GM23338 (cell line): ENCODE measurements at regions not wholly inside any gene's neighbourhood (a gene's known extent, or its start where the extent isn't known, plus 50 kb on each side); places are given as distances from the start of the nearest gene placed in this dataset.

ENCODE experiments used
- ATAC-seq: fragments of 200-7000 bp; cut with Tn5 transposase; 3 replicates; pipeline ENCODE4 v1.9.1; 2020
- DNase-seq: peaks from one replicate; pipeline ENCODE4 v3.0.0-alpha.2; 2015; ENCODE audit warnings: low spot score
- H2AFZ ChIP-seq: fragments of 200-600 bp; sonication (generic); 2 replicates; pipeline ENCODE4 v1.8.0; 2016; ENCODE audit warnings: antibody characterized with exemption, mild to moderate bottlenecking, moderate library complexity
- H3F3A ChIP-seq: fragments of 200-600 bp; sonication (generic); replicated peaks from 2 replicates; pipeline ENCODE4 v1.8.0; 2017; ENCODE audit warnings: antibody characterized with exemption, mixed run types, low read depth
- H3K27ac ChIP-seq: fragments of 200-600 bp; sonication (generic); 2 replicates; pipeline ENCODE4 v1.6.1; 2016; ENCODE audit warnings: low read depth
- H3K27me3 ChIP-seq: fragments of 200-600 bp; sonication (generic); 2 replicates; pipeline ENCODE4 v1.8.0; 2016; ENCODE audit warnings: mild to moderate bottlenecking, mixed run types, moderate library complexity; ENCODE audit not compliant: insufficient read depth
- H3K36me3 ChIP-seq: fragments of 200-600 bp; sonication (generic); 2 replicates; pipeline ENCODE4 v1.8.0; 2016; ENCODE audit warnings: mild to moderate bottlenecking; ENCODE audit not compliant: insufficient read depth
- H3K4me1 ChIP-seq: fragments of 200-600 bp; sonication (generic); 2 replicates; pipeline ENCODE4 v1.8.0; 2016; ENCODE audit warnings: mild to moderate bottlenecking, moderate library complexity; ENCODE audit not compliant: insufficient read depth
- H3K4me2 ChIP-seq: fragments of 200-600 bp; sonication (generic); 2 replicates; pipeline ENCODE4 v1.7.1; 2017; ENCODE audit warnings: mixed run types
- H3K4me3 ChIP-seq: fragments of 200-600 bp; sonication (generic); 2 replicates; pipeline ENCODE4 v1.6.1; 2016; ENCODE audit warnings: mixed run types
- H3K79me2 ChIP-seq: fragments of 200-600 bp; sonication (generic); replicated peaks from 2 replicates; pipeline ENCODE4 v1.8.0; 2017; ENCODE audit warnings: mild to moderate bottlenecking; ENCODE audit not compliant: insufficient read depth
- H3K9me2 ChIP-seq: fragments of 200-600 bp; sonication (generic); 2 replicates; pipeline ENCODE4 v1.8.0; 2017; ENCODE audit not compliant: insufficient read depth
- H4K20me1 ChIP-seq: fragments of 200-600 bp; sonication (generic); replicated peaks from 2 replicates; pipeline ENCODE4 v1.8.0; 2017; ENCODE audit warnings: mild to moderate bottlenecking; ENCODE audit not compliant: insufficient read depth
- H3K27ac Mint-ChIP-seq: 2 replicates; pipeline ENCODE4 v1.8.0; 2020; ENCODE audit warnings: inconsistent platforms, mild to moderate bottlenecking, moderate library complexity, mixed read lengths
- H3K27me3 Mint-ChIP-seq: 3 replicates; pipeline ENCODE4 v1.8.0; 2022; ENCODE audit warnings: low read depth, mild to moderate bottlenecking, moderate library complexity, mixed read lengths, inconsistent platforms; ENCODE audit not compliant: insufficient read depth, poor library complexity
- H3K36me3 Mint-ChIP-seq: 3 replicates; pipeline ENCODE4 v1.8.0; 2021; ENCODE audit warnings: low read depth, mild to moderate bottlenecking, inconsistent platforms, moderate library complexity, mixed read lengths
- H3K4me1 Mint-ChIP-seq: 3 replicates; pipeline ENCODE4 v1.8.0; 2020; ENCODE audit warnings: mild to moderate bottlenecking, inconsistent platforms, mixed read lengths
- H3K4me3 Mint-ChIP-seq: 3 replicates; pipeline ENCODE4 v1.8.0; 2021; ENCODE audit warnings: moderate library complexity, mild to moderate bottlenecking, inconsistent platforms, mixed read lengths
- H3K9me3 Mint-ChIP-seq: 3 replicates; pipeline ENCODE4 v1.8.0; 2020; ENCODE audit warnings: moderate library complexity, mild to moderate bottlenecking, inconsistent platforms, mixed read lengths
- CREB1 ChIP-seq: fragments of 250-450 bp; sonication (Bioruptor Pico); IDR thresholded peaks from 2 replicates; pipeline ENCODE4 v1.5.0; 2020; ENCODE audit warnings: low read depth, mild to moderate bottlenecking, moderate library complexity
- EZH2 ChIP-seq: fragments of 200-600 bp; sonication (generic); IDR thresholded peaks from one replicate; pipeline ENCODE4 v1.8.0; 2017; ENCODE audit warnings: antibody characterized with exemption, mild to moderate bottlenecking, low read depth; ENCODE audit not compliant: unreplicated experiment
- JUNB ChIP-seq: IDR thresholded peaks from one replicate; pipeline ENCODE4 v1.6.1; 2016; ENCODE audit warnings: antibody characterized with exemption; ENCODE audit not compliant: unreplicated experiment
- POLR2AphosphoS5 ChIP-seq: IDR thresholded peaks from 2 replicates; pipeline ENCODE4 v1.6.1; 2016; ENCODE audit warnings: antibody characterized with exemption, low read depth
- STAT1 ChIP-seq: IDR thresholded peaks from one replicate; pipeline ENCODE4 v1.6.1; 2016; ENCODE audit warnings: antibody characterized with exemption; ENCODE audit not compliant: unreplicated experiment
- ZNF114 ChIP-seq: fragments of 250-450 bp; sonication (Bioruptor Pico); IDR thresholded peaks from 2 replicates; pipeline ENCODE4 v1.5.0; 2020; ENCODE audit warnings: mild to moderate bottlenecking, moderate library complexity
- ZNF331 ChIP-seq: fragments of 250-450 bp; sonication (Bioruptor Pico); IDR thresholded peaks from 2 replicates; pipeline ENCODE4 v1.5.0; 2020; ENCODE audit warnings: low read depth, mild to moderate bottlenecking, moderate library complexity
- TF ChIP-seq, protein P1 (sequence below): IDR thresholded peaks from one replicate; pipeline ENCODE4 v1.6.1; 2018; ENCODE audit warnings: antibody characterized with exemption; ENCODE audit not compliant: unreplicated experiment
- TF ChIP-seq, protein P2 (sequence below), 2 experiments: fragments of 200-600 bp in 1 of 2; sonication (generic) in 1 of 2; conservative IDR thresholded peaks; 2 replicates each; pipeline versions ENCODE4 v1.5.1 to v1.6.1; 2016 to 2017; ENCODE audit warnings: antibody characterized with exemption in 2 of 2, low read depth in 2 of 2, mild to moderate bottlenecking in 2 of 2, moderate library complexity in 1 of 2
- TF ChIP-seq, protein P3 (sequence below): IDR thresholded peaks from 2 replicates; pipeline ENCODE4 v1.6.1; 2016; ENCODE audit warnings: antibody characterized with exemption

DNA sequence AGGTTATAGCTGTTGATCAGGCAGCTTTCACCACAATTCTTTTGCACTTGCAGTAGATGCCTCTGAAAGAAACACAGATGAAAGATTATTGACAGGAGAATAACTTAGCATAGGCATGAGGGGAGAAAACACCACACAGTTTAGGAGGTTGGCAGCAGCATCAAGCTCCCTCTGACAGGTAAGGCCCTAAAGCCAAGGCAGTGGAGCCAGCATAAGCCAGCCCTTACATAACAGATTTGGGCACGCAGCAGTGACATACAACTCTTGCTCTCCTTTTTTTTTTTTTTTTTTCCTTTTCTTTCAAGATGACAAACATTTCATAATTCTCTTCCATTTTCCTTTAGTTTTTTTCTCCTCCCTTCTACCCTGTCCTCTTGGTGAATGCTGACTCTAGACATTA, 257.6 kb upstream of the ADAMTSL1 start (continued):
- TF ChIP-seq ZNF114 (CRISPR knock-in tag) (no peak), ZNF331 (CRISPR knock-in tag) (no peak), POLR2AphosphoS5 (no peak)
- TF ChIP-seq, protein P1, sequence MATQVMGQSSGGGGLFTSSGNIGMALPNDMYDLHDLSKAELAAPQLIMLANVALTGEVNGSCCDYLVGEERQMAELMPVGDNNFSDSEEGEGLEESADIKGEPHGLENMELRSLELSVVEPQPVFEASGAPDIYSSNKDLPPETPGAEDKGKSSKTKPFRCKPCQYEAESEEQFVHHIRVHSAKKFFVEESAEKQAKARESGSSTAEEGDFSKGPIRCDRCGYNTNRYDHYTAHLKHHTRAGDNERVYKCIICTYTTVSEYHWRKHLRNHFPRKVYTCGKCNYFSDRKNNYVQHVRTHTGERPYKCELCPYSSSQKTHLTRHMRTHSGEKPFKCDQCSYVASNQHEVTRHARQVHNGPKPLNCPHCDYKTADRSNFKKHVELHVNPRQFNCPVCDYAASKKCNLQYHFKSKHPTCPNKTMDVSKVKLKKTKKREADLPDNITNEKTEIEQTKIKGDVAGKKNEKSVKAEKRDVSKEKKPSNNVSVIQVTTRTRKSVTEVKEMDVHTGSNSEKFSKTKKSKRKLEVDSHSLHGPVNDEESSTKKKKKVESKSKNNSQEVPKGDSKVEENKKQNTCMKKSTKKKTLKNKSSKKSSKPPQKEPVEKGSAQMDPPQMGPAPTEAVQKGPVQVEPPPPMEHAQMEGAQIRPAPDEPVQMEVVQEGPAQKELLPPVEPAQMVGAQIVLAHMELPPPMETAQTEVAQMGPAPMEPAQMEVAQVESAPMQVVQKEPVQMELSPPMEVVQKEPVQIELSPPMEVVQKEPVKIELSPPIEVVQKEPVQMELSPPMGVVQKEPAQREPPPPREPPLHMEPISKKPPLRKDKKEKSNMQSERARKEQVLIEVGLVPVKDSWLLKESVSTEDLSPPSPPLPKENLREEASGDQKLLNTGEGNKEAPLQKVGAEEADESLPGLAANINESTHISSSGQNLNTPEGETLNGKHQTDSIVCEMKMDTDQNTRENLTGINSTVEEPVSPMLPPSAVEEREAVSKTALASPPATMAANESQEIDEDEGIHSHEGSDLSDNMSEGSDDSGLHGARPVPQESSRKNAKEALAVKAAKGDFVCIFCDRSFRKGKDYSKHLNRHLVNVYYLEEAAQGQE, result no peak

DNA sequence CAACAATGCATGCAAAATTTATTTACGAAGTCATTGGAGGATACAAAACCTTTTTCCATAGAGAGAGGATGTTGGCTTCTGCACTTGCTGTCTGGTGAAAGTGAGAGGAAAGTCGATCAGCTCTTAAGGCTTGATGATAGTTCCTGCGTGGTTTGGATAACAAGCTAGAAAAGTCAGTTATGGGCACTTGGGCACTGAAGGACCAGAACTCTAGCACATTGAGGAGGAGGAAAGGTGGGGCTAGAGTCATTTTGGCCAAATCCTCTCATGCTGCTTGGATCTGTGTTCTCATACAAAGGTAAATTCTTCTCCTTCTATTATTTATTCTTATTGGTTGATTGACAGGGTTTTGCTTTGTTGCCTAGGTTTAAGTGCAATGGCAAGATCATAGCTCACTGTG, 245.9 kb upstream of the ADAMTSL1 start:
- H3K79me2 ChIP-seq, result no peaks in the 10 kb centered on the region
- H3K36me3 ChIP-seq, result no peaks in the 10 kb centered on the region
- 0 out of 3 replicates have a peak, but pooled peaks cover 4% of the 10 kb centered on the region for H3K36me3 Mint-ChIP-seq
- H3K4me1 Mint-ChIP-seq, result no peaks in the 10 kb centered on the region
- H3K27ac Mint-ChIP-seq, result no peak overlapping the region
- no peak overlapping the region for H2AFZ ChIP-seq
- no peaks in the 10 kb centered on the region for H4K20me1 ChIP-seq
- no peaks in the 10 kb centered on the region for H3F3A ChIP-seq
- peaks cover 8% of the 10 kb centered on the region for H3K9me3 Mint-ChIP-seq
- no peaks in the 10 kb centered on the region for H3K27me3 ChIP-seq
- no peak overlapping the region for H3K4me3 Mint-ChIP-seq
- H3K4me1 ChIP-seq, result no peaks in the 10 kb centered on the region
- H3K9me2 ChIP-seq, result no peaks in the 10 kb centered on the region; the same call in none of the 2 replicates
- H3K4me2 ChIP-seq, result no peak overlapping the region
- no peak for ATAC-seq
- H3K27ac ChIP-seq, result no peak overlapping the region
- H3K27me3 Mint-ChIP-seq, result no peaks in the 10 kb centered on the region
- no peak for DNase-seq
- H3K4me3 ChIP-seq, result no peak overlapping the region
- TF ChIP-seq POLR2AphosphoS5 (no peak), EZH2 (no peak), JUNB (no peak), STAT1 (no peak), ZNF331 (CRISPR knock-in tag) (no peak), CREB1 (CRISPR knock-in tag) (no peak)
- TF ChIP-seq, protein P1, result no peak
- TF ChIP-seq, protein P2, sequence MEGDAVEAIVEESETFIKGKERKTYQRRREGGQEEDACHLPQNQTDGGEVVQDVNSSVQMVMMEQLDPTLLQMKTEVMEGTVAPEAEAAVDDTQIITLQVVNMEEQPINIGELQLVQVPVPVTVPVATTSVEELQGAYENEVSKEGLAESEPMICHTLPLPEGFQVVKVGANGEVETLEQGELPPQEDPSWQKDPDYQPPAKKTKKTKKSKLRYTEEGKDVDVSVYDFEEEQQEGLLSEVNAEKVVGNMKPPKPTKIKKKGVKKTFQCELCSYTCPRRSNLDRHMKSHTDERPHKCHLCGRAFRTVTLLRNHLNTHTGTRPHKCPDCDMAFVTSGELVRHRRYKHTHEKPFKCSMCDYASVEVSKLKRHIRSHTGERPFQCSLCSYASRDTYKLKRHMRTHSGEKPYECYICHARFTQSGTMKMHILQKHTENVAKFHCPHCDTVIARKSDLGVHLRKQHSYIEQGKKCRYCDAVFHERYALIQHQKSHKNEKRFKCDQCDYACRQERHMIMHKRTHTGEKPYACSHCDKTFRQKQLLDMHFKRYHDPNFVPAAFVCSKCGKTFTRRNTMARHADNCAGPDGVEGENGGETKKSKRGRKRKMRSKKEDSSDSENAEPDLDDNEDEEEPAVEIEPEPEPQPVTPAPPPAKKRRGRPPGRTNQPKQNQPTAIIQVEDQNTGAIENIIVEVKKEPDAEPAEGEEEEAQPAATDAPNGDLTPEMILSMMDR (conservative IDR thresholded peaks at IDR 0.05; ENCODE audit: low read depth in 2 of 2), result no peak
- TF ChIP-seq, protein P3, sequence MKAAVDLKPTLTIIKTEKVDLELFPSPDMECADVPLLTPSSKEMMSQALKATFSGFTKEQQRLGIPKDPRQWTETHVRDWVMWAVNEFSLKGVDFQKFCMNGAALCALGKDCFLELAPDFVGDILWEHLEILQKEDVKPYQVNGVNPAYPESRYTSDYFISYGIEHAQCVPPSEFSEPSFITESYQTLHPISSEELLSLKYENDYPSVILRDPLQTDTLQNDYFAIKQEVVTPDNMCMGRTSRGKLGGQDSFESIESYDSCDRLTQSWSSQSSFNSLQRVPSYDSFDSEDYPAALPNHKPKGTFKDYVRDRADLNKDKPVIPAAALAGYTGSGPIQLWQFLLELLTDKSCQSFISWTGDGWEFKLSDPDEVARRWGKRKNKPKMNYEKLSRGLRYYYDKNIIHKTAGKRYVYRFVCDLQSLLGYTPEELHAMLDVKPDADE, result no peak
